Upper lobe of left lung (tissue), 6 donors: ENCODE measurements at regions not wholly inside any gene's neighbourhood (a gene's known extent, or its start where the extent isn't known, plus 50 kb on each side); places are given as distances from the start of the nearest gene placed in this dataset.

Source experiments
- ATAC-seq, 2 donors: fragments of 200-7000 bp; cut with Tn5 transposase; one replicate each; pipeline ENCODE4 v1.9.1; 2022; ENCODE audit warnings: mild to moderate bottlenecking in 2 of 2, moderate library complexity in 2 of 2; ENCODE audit not compliant: low FRiP score in 2 of 2
- DNase-seq, 2 donors: peaks; one replicate each; pipeline ENCODE4 v3.0.0-alpha.2; 2019 to 2020
- H3K27ac ChIP-seq, 4 donors: fragments of 200-600 bp; sonication (generic); one replicate each; pipeline ENCODE4 v1.5.1; 2016 to 2019
- H3K27me3 ChIP-seq, 4 donors: fragments of 200-600 bp; sonication (generic); one replicate each; pipeline ENCODE4 v1.5.1; 2017 to 2019
- H3K36me3 ChIP-seq, 4 donors: fragments of 200-600 bp; sonication (generic); one replicate each; pipeline ENCODE4 v1.5.1; 2016 to 2019
- H3K4me1 ChIP-seq, 4 donors: fragments of 200-600 bp; sonication (generic); one replicate each; pipeline ENCODE4 v1.5.1; 2018 to 2019
- H3K4me3 ChIP-seq, 4 donors: fragments of 200-600 bp; sonication (generic); one replicate each; pipeline ENCODE4 v1.5.1; 2017 to 2019; ENCODE audit warnings: mild to moderate bottlenecking in 2 of 4, moderate library complexity in 1 of 4
- H3K9me3 ChIP-seq, 4 donors: fragments of 200-600 bp; sonication (generic); one replicate each; pipeline ENCODE4 v1.5.1; 2018 to 2019
- CTCF ChIP-seq, 6 experiments: fragments of 450-650 bp in 4 of 6; fragments of 200-600 bp in 2 of 6; sonication (generic) in 2 of 6; IDR thresholded peaks; one replicate each; pipeline ENCODE4 v1.5.1; 2016 to 2019; ENCODE audit warnings: antibody characterized with exemption in 6 of 6
- EP300 ChIP-seq, 4 donors: sonication (generic); formaldehyde crosslinking; IDR thresholded peaks; one replicate each; pipeline ENCODE4 v1.5.1; 2017; ENCODE audit warnings: antibody characterized with exemption in 4 of 4, control low read depth in 2 of 4
- POLR2A ChIP-seq, 4 donors: fragments of 450-650 bp; IDR thresholded peaks; one replicate each; pipeline ENCODE4 v1.5.1; 2016 to 2017; ENCODE audit warnings: antibody characterized with exemption in 4 of 4, mild to moderate bottlenecking in 2 of 4
- POLR2AphosphoS5 ChIP-seq, 2 donors: sonication (generic); formaldehyde crosslinking; IDR thresholded peaks; one replicate each; pipeline ENCODE4 v1.5.1; 2017; ENCODE audit warnings: antibody characterized with exemption in 2 of 2
- WGBS, 2 donors: methylation state at CpG; one replicate each; pipeline ENCODE4 v1.1.5; 2017 to 2018; 5-methylcytosine and 5-hydroxymethylcytosine counted together
- donor health status: DM: no; HTN: no; CAD: no; lungs with moderate emphysema.
- donor health status: DM: no; HTN: yes; CAD: no; lungs with severe emphysema.

DNA sequence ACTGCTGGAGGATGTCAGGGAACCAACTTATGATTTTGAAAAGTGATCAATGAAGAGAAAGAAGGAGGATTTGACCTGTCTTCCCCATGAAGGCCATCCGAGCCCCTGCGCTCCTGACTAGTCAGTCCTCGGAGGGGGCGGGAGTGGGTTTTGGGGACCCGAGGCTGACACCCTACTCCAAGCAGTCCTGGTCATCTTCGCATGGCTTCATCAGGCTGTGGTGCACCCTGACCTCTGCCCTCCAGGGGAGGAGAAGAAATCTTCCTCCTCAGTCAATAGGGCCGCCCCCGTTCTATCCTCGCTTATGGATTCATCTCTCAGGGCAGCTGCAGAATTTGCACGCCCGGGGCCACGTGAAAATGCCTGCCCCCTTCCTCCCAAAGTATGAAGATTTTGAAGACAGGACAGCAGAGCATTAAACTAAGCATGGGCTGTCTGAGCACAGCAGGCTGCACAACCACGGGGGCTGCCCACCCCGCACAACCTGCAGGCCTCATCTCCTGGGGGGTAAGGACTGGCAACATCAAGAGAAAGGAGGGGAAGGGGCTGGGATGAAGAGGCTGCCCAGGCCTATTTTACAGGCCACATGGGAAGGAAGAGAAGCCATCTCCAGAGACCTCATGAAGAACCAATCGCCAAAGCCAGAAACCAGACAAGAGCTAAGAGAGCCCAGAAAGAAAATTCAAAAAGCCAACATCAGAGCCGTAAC lies 138.1 kb upstream of the PHACTR3 start:
- Histone ChIP-seq H3K27ac (no peak overlapping the region), H3K9me3 (no peaks in the 10 kb centered on the region), H3K27me3 (no peaks in the 10 kb centered on the region), H3K4me3 (no peak overlapping the region), H3K4me1 (no peaks in the 10 kb centered on the region), H3K36me3 (no peaks in the 10 kb centered on the region)
- no peak for ATAC-seq
- no peak for DNase-seq
- WGBS, 2 donors = 91 to 93% methylated on average over 15 to 16 of the region's 16 CpGs
- TF ChIP-seq POLR2A (IDR thresholded peaks at IDR 0.05) (no peak), EP300 (IDR thresholded peaks at IDR 0.05) (no peak), CTCF (IDR thresholded peaks at IDR 0.05) (no peak), POLR2AphosphoS5 (IDR thresholded peaks at IDR 0.05) (no peak)

GRCh38 chr20:59468831-59469230 lies 135.5 kb upstream of the PHACTR3 start:
- H3K27me3 ChIP-seq = no peaks in the 10 kb centered on the region
- no peak for TF ChIP-seq CTCF (IDR thresholded peaks at IDR 0.05)
- TF ChIP-seq POLR2AphosphoS5 (IDR thresholded peaks at IDR 0.05) = no peak
- TF ChIP-seq EP300 (IDR thresholded peaks at IDR 0.05) = no peak
- H3K9me3 ChIP-seq = no peaks in the 10 kb centered on the region
- 75 to 80% methylated on average over 2 to 5 of the region's 5 CpGs for WGBS, 2 donors
- DNase-seq (no peak), ATAC-seq (no peak)
- no peak overlapping the region for H3K27ac ChIP-seq
- H3K4me3 ChIP-seq = no peak overlapping the region
- no peaks in the 10 kb centered on the region for H3K36me3 ChIP-seq
- H3K4me1 ChIP-seq = no peaks in the 10 kb centered on the region

- no peak for DNase-seq
- TF ChIP-seq POLR2AphosphoS5 (IDR thresholded peaks at IDR 0.05) = no peak
- no peak for TF ChIP-seq CTCF (IDR thresholded peaks at IDR 0.05)
- no peak for TF ChIP-seq POLR2A (IDR thresholded peaks at IDR 0.05)
- no peak for TF ChIP-seq EP300 (IDR thresholded peaks at IDR 0.05)
- Histone ChIP-seq H3K27me3 (no peaks in the 10 kb centered on the region), H3K9me3 (no peaks in the 10 kb centered on the region), H3K4me1 (no peaks in the 10 kb centered on the region), H3K27ac (no peak overlapping the region), H3K4me3 (no peak overlapping the region), H3K36me3 (no peaks in the 10 kb centered on the region)
- ATAC-seq = no peak
- 82 to 86% methylated on average over 33 of the region's 34 CpGs for WGBS, 2 donors
These were observed 134.8 kb upstream of the PHACTR3 start for GRCh38 chr20:59469267-59470252.

- Histone ChIP-seq H3K36me3 (no peaks in the 10 kb centered on the region), H3K4me3 (no peak overlapping the region), H3K4me1 (no peaks in the 10 kb centered on the region), H3K9me3 (no peaks in the 10 kb centered on the region), H3K27ac (no peak overlapping the region), H3K27me3 (no peaks in the 10 kb centered on the region)
- no peak for TF ChIP-seq POLR2AphosphoS5 (IDR thresholded peaks at IDR 0.05)
- no peak for TF ChIP-seq CTCF (IDR thresholded peaks at IDR 0.05)
- TF ChIP-seq POLR2A (IDR thresholded peaks at IDR 0.05) = no peak
- no peak for TF ChIP-seq EP300 (IDR thresholded peaks at IDR 0.05)
- WGBS, 2 donors = 94 to 96% methylated on average over 20 of the region's 20 CpGs
- no peak for ATAC-seq
- DNase-seq = no peak
These were observed 133.8 kb upstream of the PHACTR3 start for GRCh38 chr20:59470521-59470920.
